Frontal cortex (tissue), 3 donors: ENCODE measurements at regions not wholly inside any gene's neighbourhood (a gene's known extent, or its start where the extent isn't known, plus 50 kb on each side); places are given as distances from the start of the nearest gene placed in this dataset.
A peak's percentile ranks its signal among the peaks of the same experiment; 100 is the strongest.

Source experiments
- DNase-seq, 2 donors: peaks; one replicate each; pipeline ENCODE4 v3.0.0; 2012; ENCODE audit warnings: low spot score in 2 of 2
- FAIRE-seq: peaks from 2 replicates; lab custom pipeline; 2012; peaks lifted over from hg19 to GRCh38; lab: Jason Lieb, UNC
- donor health status: control.
- donor health status: control.
- donor health status: control.

DNA sequence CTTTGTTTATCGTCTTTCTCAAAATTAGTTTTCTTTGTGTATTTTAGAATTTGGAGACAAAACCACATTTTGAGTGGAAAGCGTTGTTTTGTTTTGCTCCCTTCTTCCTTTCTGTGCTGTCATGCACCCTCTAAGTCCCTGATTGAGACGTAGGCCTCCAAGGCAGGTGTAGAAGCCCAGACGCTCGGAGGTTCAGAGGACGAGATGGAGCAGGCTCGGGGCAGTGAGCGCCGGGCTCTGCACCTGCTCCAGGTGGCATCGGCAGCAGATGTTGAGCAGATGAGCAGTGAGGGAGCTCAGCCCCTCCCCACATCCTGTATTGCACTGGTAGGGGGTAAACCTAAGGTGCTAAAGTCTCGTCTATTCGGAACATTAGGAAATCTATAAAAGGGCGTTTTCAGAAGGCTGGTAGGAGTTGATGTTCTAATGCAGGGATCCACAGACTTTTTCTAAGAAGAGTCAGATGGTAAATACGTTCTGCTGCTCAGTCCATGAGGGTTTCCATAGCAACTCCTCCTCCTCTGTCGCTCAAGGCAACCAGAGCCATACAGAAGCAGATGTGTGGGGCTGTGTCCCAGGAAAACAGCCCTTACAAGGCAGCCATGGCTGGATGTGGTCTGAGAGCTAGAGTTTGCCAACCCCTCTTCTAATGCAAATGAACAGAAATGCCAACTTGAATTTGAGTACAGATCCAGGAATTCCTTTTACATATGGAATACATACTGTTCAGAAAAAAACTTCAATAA, 724.2 kb downstream of the BRD1 start:
- DNase-seq, result peak; percentile 37 to 71
- no peak for FAIRE-seq

- DNase-seq, result no peak
- no peak for FAIRE-seq
Measured at GRCh38 chr22:49102367-49102766, 725.3 kb downstream of the BRD1 start.

DNA sequence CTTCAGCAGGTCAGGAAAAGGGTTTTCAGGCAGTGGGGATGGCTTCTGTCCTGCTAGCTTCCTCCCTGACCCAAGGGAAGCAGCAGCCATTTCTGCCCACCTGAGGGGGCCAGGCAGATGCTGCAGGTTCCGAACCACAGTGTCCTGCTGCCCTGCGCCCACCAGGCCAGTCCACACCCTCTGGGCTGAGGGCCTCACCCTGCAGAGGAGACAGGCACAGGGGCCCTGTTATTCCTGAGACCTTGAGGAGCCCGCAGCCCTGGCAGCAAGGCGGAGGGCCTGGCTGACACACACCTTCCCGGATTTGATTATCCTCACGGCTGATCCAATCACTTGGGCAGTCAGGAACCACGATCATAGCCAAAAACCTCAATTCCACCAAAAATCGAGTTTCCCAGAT, 725.8 kb downstream of the BRD1 start:
- DNase-seq (no peak), FAIRE-seq (no peak)

DNA sequence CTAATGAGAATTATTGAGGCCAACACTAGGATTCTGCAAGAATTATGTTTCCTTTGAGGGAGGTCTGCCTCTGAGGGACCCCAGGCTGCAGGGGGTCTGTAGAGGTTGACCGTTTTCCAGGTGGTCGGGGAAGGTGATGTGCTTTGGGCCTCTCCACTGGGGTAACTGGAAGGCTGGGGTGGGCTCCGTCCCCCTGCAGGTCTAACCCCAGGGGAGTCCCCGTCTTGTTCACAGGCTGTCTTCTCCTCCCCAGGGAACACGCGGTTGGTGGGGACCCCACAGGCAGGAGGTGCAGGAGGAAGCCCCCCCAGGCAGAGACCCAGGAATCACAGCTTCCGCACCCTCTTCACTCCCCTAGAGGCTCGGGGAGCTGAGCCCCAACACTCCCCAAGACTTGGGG, 726.4 kb downstream of the BRD1 start:
- FAIRE-seq, result no peak
- DNase-seq, result no peak

DNA sequence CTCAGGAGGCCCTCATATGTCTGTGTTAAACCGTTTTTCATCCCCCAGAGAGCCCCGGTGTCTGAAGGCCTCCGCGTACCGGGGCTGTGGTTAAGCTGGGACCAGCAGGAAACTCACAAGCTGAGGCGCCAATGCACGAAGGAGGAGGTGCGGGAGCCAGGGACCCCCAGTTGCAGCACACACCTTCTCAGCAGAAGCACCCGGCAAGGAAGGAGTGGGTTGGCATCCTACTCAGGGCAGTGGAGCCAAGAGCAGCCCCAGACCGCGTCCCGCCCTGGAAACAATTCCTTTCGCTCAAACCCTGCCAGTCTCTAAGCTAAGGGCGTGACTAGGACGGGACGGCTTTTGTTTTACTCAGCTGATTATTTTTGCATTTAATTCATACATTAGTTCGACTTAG, 726.9 kb downstream of the BRD1 start:
- no peak for DNase-seq
- FAIRE-seq, result no peak

GRCh38 chr22:49100316-49100715, 727.4 kb downstream of the BRD1 start:
- no peak for DNase-seq
- FAIRE-seq, result no peak

DNA sequence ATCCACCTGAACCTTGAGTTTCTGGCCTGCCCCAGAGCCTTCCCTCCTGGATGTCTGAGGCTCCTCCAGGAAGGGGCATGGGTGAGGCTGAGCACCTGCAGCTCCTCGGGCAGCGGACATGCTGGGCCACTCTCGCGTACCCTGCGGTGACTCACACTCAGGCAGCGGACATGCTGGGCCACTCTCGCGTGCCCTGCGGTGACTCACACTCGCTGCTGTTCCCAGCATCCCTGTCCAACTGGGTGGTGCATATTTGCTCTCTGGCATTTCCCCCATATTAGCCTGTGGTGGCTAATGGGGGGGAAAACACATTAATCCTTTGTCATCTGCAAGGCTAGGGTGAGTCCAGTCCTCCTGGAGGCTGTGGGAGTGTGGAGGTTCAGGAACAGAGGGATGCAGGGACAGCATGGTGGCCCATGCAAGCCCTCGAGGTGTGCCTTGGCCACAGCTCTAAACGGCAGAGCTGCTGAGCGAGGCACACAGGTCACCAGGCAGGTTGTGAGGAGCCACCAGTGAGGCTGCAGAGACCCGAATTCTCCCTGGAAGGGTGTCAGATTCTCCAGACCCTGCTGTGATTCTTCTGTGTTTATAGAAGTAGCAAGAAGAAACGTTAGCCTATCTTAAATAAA, 728.1 kb downstream of the BRD1 start:
- DNase-seq (no peak), FAIRE-seq (no peak)

DNA sequence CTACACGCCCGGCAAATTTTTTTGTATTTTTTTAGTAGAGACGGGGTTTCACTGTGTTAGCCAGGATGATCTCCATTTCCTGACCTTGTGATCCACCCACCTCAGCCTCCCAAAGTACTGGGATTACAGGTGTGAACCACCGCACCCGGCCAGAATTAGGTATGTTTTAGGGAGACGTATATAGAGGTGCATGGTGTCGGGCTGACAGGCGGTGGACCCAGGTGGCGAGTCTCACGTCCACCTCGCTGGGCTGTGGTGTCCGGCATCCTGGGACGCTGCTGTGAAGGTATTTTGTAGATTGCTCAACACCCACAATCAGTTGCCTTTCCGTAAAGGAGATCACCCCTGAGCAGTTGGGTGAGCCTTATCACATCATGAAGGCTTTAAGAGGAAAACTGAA, 728.6 kb downstream of the BRD1 start:
- FAIRE-seq (no peak), DNase-seq (no peak)

- FAIRE-seq (no peak), DNase-seq (no peak)
Measured at GRCh38 chr22:49097966-49098365, 729.7 kb downstream of the BRD1 start.

GRCh38 chr22:49097171-49097925, 730.3 kb downstream of the BRD1 start:
- no peak for FAIRE-seq
- DNase-seq, result no peak

- DNase-seq, result no peak
- no peak for FAIRE-seq
Measured at GRCh38 chr22:49096476-49096875, 731.2 kb downstream of the BRD1 start.

GRCh38 chr22:49095366-49095765, 732.3 kb downstream of the BRD1 start:
- DNase-seq (no peak), FAIRE-seq (no peak)

- DNase-seq (no peak), FAIRE-seq (no peak)
Measured at GRCh38 chr22:49094858-49095257, 732.8 kb downstream of the BRD1 start.

GRCh38 chr22:49094151-49094550, 733.5 kb downstream of the BRD1 start:
- FAIRE-seq, result no peak

GRCh38 chr22:49093192-49093880, 734.3 kb downstream of the BRD1 start:
- no peak for DNase-seq
- no peak for FAIRE-seq

More at GRCh38 chr22:49094151-49094550, 733.5 kb downstream of the BRD1 start:
- no peak for DNase-seq

- FAIRE-seq, result no peak
- no peak for DNase-seq
Measured at GRCh38 chr22:49092716-49093115, 735.0 kb downstream of the BRD1 start.

DNA sequence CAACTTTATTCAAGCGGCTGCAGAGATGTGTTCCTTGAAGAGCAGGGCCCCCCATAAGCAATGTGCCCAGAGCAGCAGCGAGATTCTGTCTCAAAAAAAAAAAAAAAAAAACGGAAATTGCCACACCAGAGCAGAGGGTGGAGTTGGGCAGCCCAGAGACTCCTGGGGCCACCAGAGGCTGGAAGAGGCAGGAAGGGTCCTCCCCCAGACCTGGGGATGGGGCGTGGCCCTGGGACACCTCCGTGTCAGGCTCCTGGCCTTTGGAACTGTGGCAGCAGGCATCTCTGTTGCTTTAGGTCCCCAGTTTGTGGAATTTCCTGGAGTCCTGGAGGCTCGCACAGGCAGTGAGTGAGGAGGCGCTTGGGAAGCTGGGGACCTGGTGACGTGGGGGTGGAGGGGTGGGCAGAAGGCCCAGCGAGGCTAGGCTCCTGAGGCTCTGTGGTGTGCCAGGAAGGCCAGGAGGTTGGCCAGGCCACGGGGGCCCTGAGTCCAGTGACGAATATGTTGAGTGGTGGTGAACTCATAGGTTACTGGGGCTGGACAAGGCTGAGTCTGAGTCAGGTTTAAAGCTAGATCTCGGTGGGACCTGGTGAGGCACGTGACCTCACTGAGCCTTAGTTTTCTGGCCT, 735.6 kb downstream of the BRD1 start:
- FAIRE-seq (no peak), DNase-seq (no peak)

- no peak for FAIRE-seq
- no peak for DNase-seq
Measured at GRCh38 chr22:49091451-49091850, 736.2 kb downstream of the BRD1 start.

DNA sequence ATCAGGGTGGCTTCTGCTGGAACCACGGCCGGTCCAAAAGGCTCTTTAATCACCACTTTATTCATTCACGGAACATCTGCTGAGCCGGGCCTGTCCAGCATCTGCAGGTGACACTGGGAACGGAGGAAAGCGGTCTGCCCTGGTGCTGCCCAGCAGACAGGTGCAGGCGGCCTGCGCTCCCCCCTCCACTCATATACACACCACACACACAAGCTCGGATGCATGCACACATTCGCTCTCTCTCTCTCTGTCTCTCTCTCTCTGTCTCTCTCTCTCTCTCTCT, 736.9 kb downstream of the BRD1 start:
- DNase-seq (no peak), FAIRE-seq (no peak)
